Testis (tissue), 2 donors: ENCODE measurements at regions not wholly inside any gene's neighbourhood (a gene's known extent, or its start where the extent isn't known, plus 50 kb on each side); places are given as distances from the start of the nearest gene placed in this dataset.

Source experiments
- POLR2A ChIP-seq: fragments of 450-650 bp; IDR thresholded peaks from one replicate; pipeline ENCODE4 v1.6.1; 2017; ENCODE audit warnings: antibody characterized with exemption, mild to moderate bottlenecking, moderate library complexity
- TF ChIP-seq, protein P1 (sequence below), 3 experiments: fragments of 450-650 bp in 2 of 3; fragments of 200-600 bp in 1 of 3; sonication (generic) in 1 of 3; IDR thresholded peaks; one replicate each; pipeline ENCODE4 v1.5.1; 2016 to 2019; ENCODE audit warnings: antibody characterized with exemption in 3 of 3, mild to moderate bottlenecking in 2 of 3, moderate library complexity in 1 of 3

DNA sequence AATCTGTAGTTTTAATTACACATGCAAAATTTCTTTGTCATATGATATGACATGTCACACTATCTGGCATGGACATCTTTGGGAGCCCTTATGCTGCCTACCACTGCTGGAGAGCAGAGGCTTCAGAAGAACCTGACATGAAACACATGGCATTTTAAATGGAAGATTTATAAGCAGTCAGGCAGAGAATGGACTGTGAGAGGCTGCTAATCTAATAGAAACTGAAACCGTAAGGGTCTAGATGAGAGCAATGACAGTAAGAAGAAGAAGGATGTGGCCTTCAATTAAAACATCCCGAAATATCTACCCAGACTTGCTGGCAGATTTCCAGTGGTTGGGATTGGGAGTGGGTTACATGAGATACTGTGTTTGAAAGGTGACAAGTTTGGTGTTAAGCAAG lies 149.8 kb downstream of the MACIR start:
- TF ChIP-seq, protein P1, sequence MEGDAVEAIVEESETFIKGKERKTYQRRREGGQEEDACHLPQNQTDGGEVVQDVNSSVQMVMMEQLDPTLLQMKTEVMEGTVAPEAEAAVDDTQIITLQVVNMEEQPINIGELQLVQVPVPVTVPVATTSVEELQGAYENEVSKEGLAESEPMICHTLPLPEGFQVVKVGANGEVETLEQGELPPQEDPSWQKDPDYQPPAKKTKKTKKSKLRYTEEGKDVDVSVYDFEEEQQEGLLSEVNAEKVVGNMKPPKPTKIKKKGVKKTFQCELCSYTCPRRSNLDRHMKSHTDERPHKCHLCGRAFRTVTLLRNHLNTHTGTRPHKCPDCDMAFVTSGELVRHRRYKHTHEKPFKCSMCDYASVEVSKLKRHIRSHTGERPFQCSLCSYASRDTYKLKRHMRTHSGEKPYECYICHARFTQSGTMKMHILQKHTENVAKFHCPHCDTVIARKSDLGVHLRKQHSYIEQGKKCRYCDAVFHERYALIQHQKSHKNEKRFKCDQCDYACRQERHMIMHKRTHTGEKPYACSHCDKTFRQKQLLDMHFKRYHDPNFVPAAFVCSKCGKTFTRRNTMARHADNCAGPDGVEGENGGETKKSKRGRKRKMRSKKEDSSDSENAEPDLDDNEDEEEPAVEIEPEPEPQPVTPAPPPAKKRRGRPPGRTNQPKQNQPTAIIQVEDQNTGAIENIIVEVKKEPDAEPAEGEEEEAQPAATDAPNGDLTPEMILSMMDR (IDR thresholded peaks at IDR 0.05), result no peak
- TF ChIP-seq POLR2A, result no peak
